GM10266 (cell line): ENCODE measurements at regions not wholly inside any gene's neighbourhood (a gene's known extent, or its start where the extent isn't known, plus 50 kb on each side); places are given as distances from the start of the nearest gene placed in this dataset.

Source experiments
- DNase-seq: peaks from one replicate; pipeline ENCODE4 v3.0.0; 2012; ENCODE audit errors: extremely low spot score
- CTCF ChIP-seq: IDR thresholded peaks from 2 replicates; pipeline ENCODE4 v1.5.1; 2012; ENCODE audit warnings: mild to moderate bottlenecking, low read depth; ENCODE audit not compliant: control insufficient read depth, insufficient read depth; ENCODE audit errors: missing control alignments

- no peak for TF ChIP-seq CTCF
- DNase-seq = no peak
These were observed 153.4 kb downstream of the TMEM18 start for GRCh38 chr2:523698-524270.

GRCh38 chr2:522776-523175 lies 154.4 kb downstream of the TMEM18 start:
- TF ChIP-seq CTCF = no peak
- DNase-seq = no peak

- no peak for TF ChIP-seq CTCF
- no peak for DNase-seq
These were observed 155.2 kb downstream of the TMEM18 start for GRCh38 chr2:521853-522530.

- DNase-seq = no peak
- TF ChIP-seq CTCF = no peak
These were observed 156.4 kb downstream of the TMEM18 start for GRCh38 chr2:520663-521340.

GRCh38 chr2:516944-517343 lies 160.3 kb downstream of the TMEM18 start:
- no peak for TF ChIP-seq CTCF
- DNase-seq = no peak

- no peak for DNase-seq
- no peak for TF ChIP-seq CTCF
These were observed 161.1 kb downstream of the TMEM18 start for GRCh38 chr2:516131-516530.
